ENCODE measurements at regions not wholly inside any gene's neighbourhood (a gene's known extent, or its start where the extent isn't known, plus 50 kb on each side); places are given as distances from the start of the nearest gene placed in this dataset.
"Not testable (repeated sequence)": the region's sequence is repeated elsewhere in the genome, so short reads cannot be mapped to it uniquely, and the experiment has no call there.

- H3K27me3 ChIP-seq (replicated peaks in 1 of 7): no peaks in the 10 kb centered on the region
- H3K9me3 ChIP-seq: no peaks in the 10 kb centered on the region
- 74 to 93% (median 81%) methylated on average over 6 of the region's 6 CpGs for WGBS, 5 donors
- no peak overlapping the region for H3K4me3 ChIP-seq
- TF ChIP-seq POLR2AphosphoS5 (IDR thresholded peaks at IDR 0.05): no peak
- TF ChIP-seq POLR2A (IDR thresholded peaks at IDR 0.05): no peak
- no peak for TF ChIP-seq CTCF (IDR thresholded peaks at IDR 0.05 in 8 of 11, conservative IDR thresholded peaks at IDR 0.05 in 3 of 11)
- no peak for DNase-seq
- intact Hi-C loops (cut with DNase I; ENCODE audit: low total_unique reads): no loop called here
- no peaks in the 10 kb centered on the region for H3K36me3 ChIP-seq
- H3K4me1 ChIP-seq: no peaks in the 10 kb centered on the region
- no peak overlapping the region for H3K27ac ChIP-seq
These were observed 89.3 kb upstream of the DGKG start for GRCh38 chr3:186451371-186451770.

- Histone ChIP-seq H3K4me3 (no peak overlapping the region), H3K4me1 (no peaks in the 10 kb centered on the region), H3K9me3 (no peaks in the 10 kb centered on the region), H3K36me3 (no peaks in the 10 kb centered on the region), H3K27me3 (replicated peaks in 1 of 7) (no peaks in the 10 kb centered on the region), H3K27ac (no peak overlapping the region)
- 75 to 88% (median 86%) methylated on average over 7 of the region's 7 CpGs for WGBS, 5 donors
- TF ChIP-seq POLR2A (IDR thresholded peaks at IDR 0.05) (no peak), POLR2AphosphoS5 (IDR thresholded peaks at IDR 0.05) (no peak), CTCF (IDR thresholded peaks at IDR 0.05 in 8 of 11, conservative IDR thresholded peaks at IDR 0.05 in 3 of 11) (no peak)
- no peak for DNase-seq
- intact Hi-C loops (cut with DNase I; ENCODE audit: low total_unique reads): no loop called here
These were observed 82.9 kb upstream of the DGKG start for GRCh38 chr3:186444974-186445373.

- Histone ChIP-seq H3K27ac (no peak overlapping the region), H3K9me3 (no peaks in the 10 kb centered on the region), H3K36me3 (no peaks in the 10 kb centered on the region), H3K4me1 (no peaks in the 10 kb centered on the region), H3K4me3 (no peak overlapping the region), H3K27me3 (replicated peaks in 1 of 7) (no peaks in the 10 kb centered on the region)
- intact Hi-C loops (cut with DNase I; ENCODE audit: low total_unique reads): no loop called here
- TF ChIP-seq POLR2AphosphoS5 (IDR thresholded peaks at IDR 0.05): no peak
- TF ChIP-seq CTCF (IDR thresholded peaks at IDR 0.05 in 8 of 11, conservative IDR thresholded peaks at IDR 0.05 in 3 of 11): no peak
- TF ChIP-seq POLR2A (IDR thresholded peaks at IDR 0.05): no peak
- no peak for DNase-seq
These were observed 82.3 kb upstream of the DGKG start for GRCh38 chr3:186444288-186444687.

- H3K27ac ChIP-seq; H3K9me3 ChIP-seq; DNase-seq; intact Hi-C loops (cut with DNase I; ENCODE audit: low total_unique reads); H3K4me1 ChIP-seq; H3K4me3 ChIP-seq; H3K27me3 ChIP-seq (replicated peaks in 1 of 7); H3K36me3 ChIP-seq: not testable (repeated sequence)
- WGBS, 5 donors: 85 to 92% (median 88%) methylated on average over 9 of the region's 9 CpGs
These were observed 80.9 kb upstream of the DGKG start for GRCh38 chr3:186442979-186443378.

- 61 to 75% (median 70%) methylated on average over 2 of the region's 2 CpGs for WGBS, 5 donors
- Histone ChIP-seq H3K27me3 (replicated peaks in 1 of 7) (no peaks in the 10 kb centered on the region), H3K27ac (no peak overlapping the region), H3K9me3 (no peaks in the 10 kb centered on the region), H3K4me3 (no peak overlapping the region), H3K36me3 (no peaks in the 10 kb centered on the region), H3K4me1 (no peaks in the 10 kb centered on the region)
- intact Hi-C loops (cut with DNase I; ENCODE audit: low total_unique reads): no loop called here
- no peak for TF ChIP-seq POLR2AphosphoS5 (IDR thresholded peaks at IDR 0.05)
- TF ChIP-seq CTCF (IDR thresholded peaks at IDR 0.05 in 8 of 11, conservative IDR thresholded peaks at IDR 0.05 in 3 of 11): no peak
- TF ChIP-seq POLR2A (IDR thresholded peaks at IDR 0.05): no peak
- no peak for DNase-seq
These were observed 80.1 kb upstream of the DGKG start for GRCh38 chr3:186442162-186442561.
